Adrenal gland (tissue), 9 donors: ENCODE measurements at regions not wholly inside any gene's neighbourhood (a gene's known extent, or its start where the extent isn't known, plus 50 kb on each side); places are given as distances from the start of the nearest gene placed in this dataset.

Experiments
- DNase-seq, 7 donors: peaks; one replicate each; pipeline ENCODE4 v3.0.0-alpha.2; 2019 to 2020
- H3K27ac ChIP-seq, 5 donors: fragments of 200-600 bp; sonication (generic) in 4 of 5; 1 replicate in 3 of 5; 2 replicates in 2 of 5; pipeline versions ENCODE4 v1.5.1 to v1.8.0; 2016 to 2020; ENCODE audit warnings: mild to moderate bottlenecking in 1 of 5
- H3K27me3 ChIP-seq: fragments of 200-600 bp; 2 replicates; pipeline ENCODE4 v1.8.0; 2021
- H3K36me3 ChIP-seq, 2 donors: fragments of 200-600 bp; replicated peaks in 1 of 2; 1 replicate in 1 of 2; 2 replicates in 1 of 2; pipeline versions ENCODE4 v1.5.1 to v1.8.0; 2018 to 2022
- H3K4me1 ChIP-seq, 2 donors: fragments of 200-600 bp; replicated peaks in 1 of 2; 1 replicate in 1 of 2; 2 replicates in 1 of 2; pipeline versions ENCODE4 v1.5.1 to v1.8.0; 2018 to 2021
- H3K4me3 ChIP-seq, 4 donors: fragments of 200-600 bp; sonication (generic) in 3 of 4; one replicate each; pipeline ENCODE4 v1.5.1; 2016 to 2018
- H3K9me3 ChIP-seq, 3 donors: fragments of 200-600 bp; sonication (generic) in 1 of 3; replicated peaks in 1 of 3; 1 replicate in 2 of 3; 2 replicates in 1 of 3; pipeline versions ENCODE4 v1.5.1 to v1.8.0; 2016 to 2021
- CTCF ChIP-seq, 6 experiments: fragments of 450-650 bp in 4 of 6; fragments of 200-600 bp in 2 of 6; sonication (generic) in 1 of 6; IDR thresholded peaks; 1 replicate in 5 of 6; 2 replicates in 1 of 6; pipeline versions ENCODE4 v1.5.1 to v1.8.0; 2016 to 2021; ENCODE audit warnings: antibody characterized with exemption in 6 of 6, mild to moderate bottlenecking in 2 of 6, moderate library complexity in 1 of 6
- POLR2A ChIP-seq, 2 donors: fragments of 450-650 bp; IDR thresholded peaks; one replicate each; pipeline ENCODE4 v1.6.1; 2017; ENCODE audit warnings: antibody characterized with exemption in 2 of 2, mild to moderate bottlenecking in 2 of 2, moderate library complexity in 1 of 2
- WGBS, 4 donors: extraction: QIAGEN DNeasy Blood & Tissue Kit in 2 of 4; methylation state at CpG; one replicate each; pipeline versions ENCODE4 v1.1.5 to v1.1.7; 2013 to 2017; 5-methylcytosine and 5-hydroxymethylcytosine counted together
- intact Hi-C, 2 donors: fragments of 100-400 bp; cut with DNase I; formaldehyde crosslinking; loops; one replicate each; pipeline versions ENCODE4 v1.14.1 to v1.15.0; 2022 to 2023
- donor health status: healthy with polysubstance abuse.
- donor health status: Bipolar disorder and iron deficiency.
- donor health status: DM: yes; HTN: yes; CAD: no.
- donor health status: DM: no; HTN: no; CAD: no.
- donor health status: DM: no; HTN: no; CAD: no.

GRCh38 chr6:92623431-92623830 is 795.9 kb downstream of the EPHA7 start:
- no peaks in the 10 kb centered on the region for H3K4me1 ChIP-seq

GRCh38 chr6:92617721-92618120 is 801.6 kb downstream of the EPHA7 start:
- Histone ChIP-seq H3K9me3 (no peaks in the 10 kb centered on the region), H3K4me3 (no peak overlapping the region), H3K27ac (no peak overlapping the region), H3K27me3 (no peaks in the 10 kb centered on the region), H3K36me3 (no peaks in the 10 kb centered on the region), H3K4me1 (no peaks in the 10 kb centered on the region)
- WGBS, 4 donors, result 75 to 93% (median 88%) methylated on average over 3 of the region's 3 CpGs
- intact Hi-C loops, result no loop called here
- no peak for TF ChIP-seq CTCF (IDR thresholded peaks at IDR 0.05)
- TF ChIP-seq POLR2A (IDR thresholded peaks at IDR 0.05), result no peak
- DNase-seq, result no peak

More at GRCh38 chr6:92623431-92623830, 795.9 kb downstream of the EPHA7 start:
- 81 to 87% (median 86%) methylated on average over 2 of the region's 2 CpGs for WGBS, 4 donors
- intact Hi-C loops, result no loop called here
- TF ChIP-seq POLR2A (IDR thresholded peaks at IDR 0.05), result no peak
- no peak for TF ChIP-seq CTCF (IDR thresholded peaks at IDR 0.05)
- Histone ChIP-seq H3K4me3 (no peak overlapping the region), H3K36me3 (no peaks in the 10 kb centered on the region), H3K9me3 (no peaks in the 10 kb centered on the region), H3K27ac (no peak overlapping the region), H3K27me3 (no peaks in the 10 kb centered on the region)
- DNase-seq, result no peak

- WGBS, 4 donors, result 68 to 72% (median 68%) methylated on average over 5 of the region's 5 CpGs
- Histone ChIP-seq H3K27me3 (no peaks in the 10 kb centered on the region), H3K27ac (no peak overlapping the region), H3K36me3 (no peaks in the 10 kb centered on the region), H3K4me3 (no peak overlapping the region), H3K9me3 (no peaks in the 10 kb centered on the region), H3K4me1 (no peaks in the 10 kb centered on the region)
- intact Hi-C loops, result no loop called here
- no peak for DNase-seq
- TF ChIP-seq CTCF (IDR thresholded peaks at IDR 0.05) (no peak), POLR2A (IDR thresholded peaks at IDR 0.05) (no peak)
Observed at GRCh38 chr6:92608751-92609150, 810.6 kb downstream of the EPHA7 start.

GRCh38 chr6:92593201-92593600 is 826.2 kb downstream of the EPHA7 start:
- H3K27ac ChIP-seq, result no peak overlapping the region
- intact Hi-C loops, result no loop called here
- no peaks in the 10 kb centered on the region for H3K36me3 ChIP-seq
- no peaks in the 10 kb centered on the region for H3K4me1 ChIP-seq
- no peaks in the 10 kb centered on the region for H3K27me3 ChIP-seq
- no peaks in the 10 kb centered on the region for H3K9me3 ChIP-seq
- DNase-seq, result no peak
- WGBS, 4 donors, result 74 to 87% (median 82%) methylated on average over 2 of the region's 2 CpGs
- H3K4me3 ChIP-seq, result no peak overlapping the region
- no peak for TF ChIP-seq CTCF (IDR thresholded peaks at IDR 0.05)
